Astrocyte of the cerebellum (primary cell): ENCODE measurements at regions not wholly inside any gene's neighbourhood (a gene's known extent, or its start where the extent isn't known, plus 50 kb on each side); places are given as distances from the start of the nearest gene placed in this dataset.
A peak's percentile ranks its signal among the peaks of the same experiment; 100 is the strongest.

Source experiments
- DNase-seq: peaks from one replicate; pipeline ENCODE4 v3.0.0-alpha.2; 2011; ENCODE audit warnings: low read depth
- H3K4me3 ChIP-seq: 2 replicates; pipeline ENCODE4 v1.5.1; 2011; ENCODE audit warnings: mild to moderate bottlenecking, low read depth, low read length, moderate library complexity
- in situ Hi-C: cut with HindIII; loops from 2 replicates; pipeline ENCODE4 v1.10.0; 2017; ENCODE audit warnings: low sequenced_read_pairs
- TF ChIP-seq, protein P1 (sequence below): IDR thresholded peaks from 2 replicates; pipeline ENCODE4 v1.5.1; 2012; ENCODE audit warnings: low read length, low read depth, moderate library complexity, mild to moderate bottlenecking; ENCODE audit errors: missing control alignments

DNA sequence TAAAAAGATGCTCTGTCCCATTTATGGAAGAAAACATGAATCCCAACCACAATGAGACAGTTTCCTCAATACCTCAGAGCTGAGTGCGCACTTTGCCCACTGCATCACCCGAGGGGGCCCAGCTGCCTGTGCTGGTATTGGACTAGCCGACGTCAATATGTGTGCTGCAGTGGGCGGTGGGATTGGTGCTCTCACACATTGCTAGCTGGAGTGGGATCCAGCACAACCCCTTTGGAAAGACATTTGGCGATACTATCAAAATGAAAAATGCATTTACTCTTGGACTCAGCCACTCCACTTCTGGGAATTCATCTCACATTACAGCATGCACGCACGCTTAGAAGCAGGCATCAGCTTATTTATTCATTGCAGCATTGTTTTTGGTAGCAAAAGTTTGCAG lies 289.2 kb upstream of the FOXF1 start:
- H3K4me3 ChIP-seq = no peak overlapping the region
- DNase-seq = peak; percentile 3
- TF ChIP-seq, protein P1, sequence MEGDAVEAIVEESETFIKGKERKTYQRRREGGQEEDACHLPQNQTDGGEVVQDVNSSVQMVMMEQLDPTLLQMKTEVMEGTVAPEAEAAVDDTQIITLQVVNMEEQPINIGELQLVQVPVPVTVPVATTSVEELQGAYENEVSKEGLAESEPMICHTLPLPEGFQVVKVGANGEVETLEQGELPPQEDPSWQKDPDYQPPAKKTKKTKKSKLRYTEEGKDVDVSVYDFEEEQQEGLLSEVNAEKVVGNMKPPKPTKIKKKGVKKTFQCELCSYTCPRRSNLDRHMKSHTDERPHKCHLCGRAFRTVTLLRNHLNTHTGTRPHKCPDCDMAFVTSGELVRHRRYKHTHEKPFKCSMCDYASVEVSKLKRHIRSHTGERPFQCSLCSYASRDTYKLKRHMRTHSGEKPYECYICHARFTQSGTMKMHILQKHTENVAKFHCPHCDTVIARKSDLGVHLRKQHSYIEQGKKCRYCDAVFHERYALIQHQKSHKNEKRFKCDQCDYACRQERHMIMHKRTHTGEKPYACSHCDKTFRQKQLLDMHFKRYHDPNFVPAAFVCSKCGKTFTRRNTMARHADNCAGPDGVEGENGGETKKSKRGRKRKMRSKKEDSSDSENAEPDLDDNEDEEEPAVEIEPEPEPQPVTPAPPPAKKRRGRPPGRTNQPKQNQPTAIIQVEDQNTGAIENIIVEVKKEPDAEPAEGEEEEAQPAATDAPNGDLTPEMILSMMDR = no peak
- in situ Hi-C loops = no loop called here

DNA sequence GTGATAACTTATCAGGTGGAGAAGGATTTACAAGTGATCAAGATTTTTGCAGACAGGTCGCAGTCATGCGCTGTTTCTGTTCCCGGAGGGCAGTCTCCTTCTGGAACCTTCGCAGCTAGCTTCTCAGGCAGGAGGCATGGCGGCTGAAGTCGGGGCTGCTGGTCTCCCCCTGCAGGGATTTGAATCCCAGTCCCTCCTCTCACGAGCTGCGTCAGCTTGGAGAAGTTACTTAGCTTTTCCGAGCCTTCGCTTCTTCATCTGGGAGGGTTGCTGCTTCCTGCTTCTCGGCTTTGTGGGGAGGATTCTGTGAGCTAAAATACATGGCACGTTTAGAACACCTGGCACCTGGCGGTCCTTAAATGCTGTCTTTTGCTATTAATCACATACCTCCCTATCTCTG lies 287.8 kb upstream of the FOXF1 start:
- in situ Hi-C loops = no loop called here

DNA sequence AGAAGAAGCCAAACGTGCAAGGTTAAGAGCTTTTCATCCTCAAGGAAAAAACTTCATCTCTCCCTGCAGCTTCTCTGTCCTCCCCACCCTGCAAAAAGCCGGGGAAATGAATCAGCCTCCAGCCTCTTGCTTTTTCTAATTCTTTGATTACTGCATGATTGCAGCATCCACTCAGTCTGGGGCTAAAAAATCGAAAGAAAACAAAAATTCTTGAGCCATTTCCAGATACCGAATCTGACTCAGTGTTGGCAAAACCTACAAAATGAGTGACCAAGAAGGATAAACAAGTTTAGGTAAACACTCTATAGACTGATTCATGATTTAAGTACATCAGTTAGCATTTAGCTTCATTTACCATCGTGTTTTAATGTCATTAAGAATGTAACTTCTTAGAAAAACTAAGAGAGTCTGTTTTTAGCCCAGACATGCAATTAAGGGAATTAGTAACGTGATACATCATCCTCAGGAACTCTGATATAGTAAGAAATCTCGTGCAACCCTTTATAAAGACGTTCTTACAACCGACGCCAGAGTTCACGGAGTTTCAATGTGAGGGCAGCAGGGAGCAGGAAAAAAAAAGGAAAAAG lies 287.3 kb upstream of the FOXF1 start:
- peak overlapping the region; percentile 7 for H3K4me3 ChIP-seq
- in situ Hi-C loops = no loop called here
- TF ChIP-seq, protein P1 = no peak
- DNase-seq = peak; percentile 69

More for the DNA sequence above, 287.8 kb upstream of the FOXF1 start:
- TF ChIP-seq, protein P1 = no peak
- peak overlapping the region; percentile 7 for H3K4me3 ChIP-seq
- DNase-seq = no peak

DNA sequence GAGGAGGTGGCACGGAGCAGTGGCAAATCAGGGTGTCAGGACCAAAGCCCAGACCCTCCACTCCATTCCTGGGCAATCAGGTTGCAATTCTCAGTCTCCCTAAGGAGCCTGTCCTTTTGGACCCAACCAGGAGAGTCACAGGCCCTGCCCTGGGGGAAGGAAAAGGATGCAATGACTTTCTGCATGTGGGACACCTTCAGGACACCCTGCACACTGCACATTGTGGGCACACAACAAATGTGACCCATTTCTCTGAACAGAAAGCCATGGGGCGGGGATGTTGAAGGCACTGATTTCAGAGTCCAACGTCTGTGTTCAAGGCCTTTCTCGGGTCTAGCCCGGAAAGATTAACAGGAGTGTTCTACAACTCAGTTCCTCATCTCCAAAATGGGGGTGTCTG lies 286.2 kb upstream of the FOXF1 start:
- in situ Hi-C loops = no loop called here
- DNase-seq = no peak
- no peak overlapping the region for H3K4me3 ChIP-seq
- TF ChIP-seq, protein P1 = peak; percentile 1

DNA sequence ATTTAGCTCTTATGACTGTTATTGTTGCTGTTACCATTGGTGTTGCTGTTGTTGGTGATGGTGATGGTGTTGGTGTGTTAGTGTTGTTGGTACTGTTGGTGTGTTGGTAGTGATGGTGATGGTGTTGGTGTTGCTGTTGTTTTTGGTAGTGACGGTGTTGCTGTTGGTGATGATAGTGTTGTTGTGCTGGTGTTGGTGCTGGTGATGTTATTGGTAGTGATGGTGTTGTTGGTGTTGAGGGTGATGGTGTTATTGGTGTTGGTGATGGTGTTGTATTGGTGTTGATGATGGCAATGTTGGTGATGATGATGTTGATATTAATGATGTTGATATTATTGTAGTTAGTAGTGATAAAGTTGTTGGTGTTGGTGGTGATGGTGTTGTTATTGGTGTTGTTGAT lies 285.7 kb upstream of the FOXF1 start:
- TF ChIP-seq, protein P1 = no peak
- DNase-seq = no peak
- in situ Hi-C loops = no loop called here

DNA sequence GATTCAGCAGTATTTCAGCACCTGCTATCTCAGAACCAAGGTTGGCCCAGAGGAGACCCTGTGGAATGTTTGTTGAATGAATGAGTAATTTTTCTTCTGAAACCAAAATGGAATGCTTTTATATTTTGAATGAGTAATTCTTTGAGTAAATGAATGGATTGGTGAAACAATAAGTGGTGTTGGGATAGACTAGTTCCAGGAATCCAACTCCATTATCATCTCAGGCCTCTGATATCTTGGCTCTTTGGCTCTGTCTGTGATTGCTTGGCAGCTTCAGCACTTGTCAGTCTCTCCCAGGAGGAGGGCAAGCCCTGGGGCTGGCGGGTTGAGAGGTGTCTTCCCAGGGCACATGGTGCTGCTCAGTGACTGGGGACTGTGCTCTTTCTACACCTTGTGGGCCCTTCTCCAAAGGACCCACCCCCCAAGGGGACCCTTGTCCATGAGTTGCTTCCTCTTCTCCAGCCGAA lies 284.4 kb upstream of the FOXF1 start:
- in situ Hi-C loops = no loop called here
- no peak overlapping the region for H3K4me3 ChIP-seq
- DNase-seq = no peak
- TF ChIP-seq, protein P1 = no peak

More for the DNA sequence above, 285.7 kb upstream of the FOXF1 start:
- H3K4me3 ChIP-seq = no peak overlapping the region
